HG03439 (cell line): ENCODE measurements at regions not wholly inside any gene's neighbourhood (a gene's known extent, or its start where the extent isn't known, plus 50 kb on each side); places are given as distances from the start of the nearest gene placed in this dataset.

Experiments used
- ATAC-seq: cut with Tn5 transposase; IDR thresholded peaks from one replicate; pipeline ENCODE4 v1.9.1; 2021; ENCODE audit warnings: mild to moderate bottlenecking, moderate library complexity; ENCODE audit not compliant: unreplicated experiment

DNA sequence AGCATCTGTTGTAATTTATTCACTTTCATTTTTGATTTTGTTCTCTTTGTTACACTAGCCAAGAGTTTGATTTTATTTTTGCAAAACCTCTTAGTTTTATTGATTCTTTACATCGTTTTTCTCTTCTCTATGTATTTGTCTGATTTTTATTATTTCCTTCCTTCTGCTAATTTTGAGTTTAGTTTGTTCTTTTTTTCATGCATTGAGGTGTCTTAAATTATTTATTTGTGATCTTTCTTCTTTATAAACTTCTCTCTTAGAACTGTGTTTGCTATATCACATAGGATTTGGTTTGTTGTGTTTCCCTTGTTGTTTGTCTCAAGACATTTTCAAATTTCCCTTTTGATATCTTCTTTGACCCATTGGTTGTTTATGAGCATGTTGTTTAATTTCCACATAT, 51.7 kb upstream of the NFKBIA start:
- no peak for ATAC-seq

- no peak for ATAC-seq
These were observed 53.9 kb upstream of the NFKBIA start for GRCh38 chr14:35458442-35458841.

DNA sequence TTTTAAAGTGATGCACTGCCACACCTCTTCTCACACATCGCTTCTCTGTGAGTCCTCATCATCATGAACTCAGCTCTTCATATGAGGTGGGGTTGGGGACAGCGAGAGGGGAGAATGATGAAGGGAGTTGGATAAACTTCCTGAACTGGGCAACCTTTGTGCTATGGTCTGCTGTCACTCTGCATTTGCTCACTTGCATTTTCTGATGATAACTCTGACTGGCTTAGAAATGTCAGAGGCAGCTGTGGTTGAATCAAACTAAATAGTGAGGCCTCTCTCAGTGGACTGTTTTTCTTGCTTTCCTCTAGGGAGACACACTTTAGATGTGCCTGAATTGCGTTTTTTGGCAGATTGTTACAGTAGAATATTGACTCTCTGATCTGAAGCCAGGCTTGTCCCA, 55.2 kb upstream of the NFKBIA start:
- ATAC-seq, result no peak

- ATAC-seq, result no peak
These were observed 63.2 kb upstream of the INSM2 start for GRCh38 chr14:35470755-35471154.

- no peak for ATAC-seq
These were observed 62.2 kb upstream of the INSM2 start for GRCh38 chr14:35471803-35472202.

DNA sequence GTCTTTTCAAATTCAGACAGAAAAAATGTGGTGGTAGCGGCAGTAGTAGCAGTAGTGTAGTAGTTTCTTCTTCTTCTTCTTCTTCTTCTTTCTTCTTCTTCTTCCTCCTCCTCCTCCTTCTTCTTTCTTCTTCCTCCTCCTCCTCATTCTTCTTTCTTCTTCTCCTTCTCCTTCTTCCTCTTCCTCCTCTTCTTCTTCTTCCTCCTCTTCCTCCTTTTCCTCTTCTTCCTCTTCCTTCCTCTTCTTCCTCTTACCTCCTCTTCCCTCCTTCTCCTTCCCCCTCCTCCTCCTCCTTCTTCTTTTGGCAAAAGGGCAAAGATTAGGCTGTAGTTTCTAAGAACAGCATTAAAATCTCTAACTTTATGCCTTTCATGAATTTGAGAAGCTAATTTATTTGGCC, 59.6 kb upstream of the INSM2 start:
- no peak for ATAC-seq

DNA sequence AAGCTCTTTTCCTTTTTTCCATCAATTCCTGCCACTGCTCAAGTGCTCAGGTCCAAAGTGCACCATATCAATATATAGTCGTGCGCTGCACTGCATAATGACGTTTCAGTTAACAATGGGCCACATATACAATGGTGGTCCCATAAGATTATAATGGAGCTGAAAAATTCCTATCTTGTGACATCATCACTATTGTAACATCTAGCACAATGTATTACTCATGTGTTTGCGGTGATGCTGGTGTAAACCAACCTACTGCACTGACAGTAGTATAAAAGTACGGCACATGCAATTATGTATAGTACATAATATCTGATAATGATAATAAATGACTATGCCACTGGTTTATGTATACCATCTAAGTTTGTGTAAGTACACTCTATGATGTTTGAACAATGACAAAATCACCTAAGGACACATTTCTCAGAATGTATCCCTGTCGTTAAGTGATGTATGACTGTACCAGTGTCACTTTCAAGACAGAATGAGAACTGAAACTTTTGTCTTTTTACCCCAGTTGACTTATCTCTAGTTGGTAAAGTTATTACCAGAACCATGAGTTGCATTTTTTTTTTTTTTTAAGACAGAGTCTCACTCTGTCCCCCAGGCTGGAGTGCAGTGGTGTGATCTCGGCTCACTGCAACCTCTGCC, 53.7 kb upstream of the INSM2 start:
- ATAC-seq, result peak; percentile 93

- ATAC-seq, result no peak
These were observed 50.9 kb upstream of the INSM2 start for GRCh38 chr14:35482994-35483515.
